Adrenal gland (tissue), 5 donors: ENCODE measurements at regions not wholly inside any gene's neighbourhood (a gene's known extent, or its start where the extent isn't known, plus 50 kb on each side); places are given as distances from the start of the nearest gene placed in this dataset.

Source experiments
- CTCF ChIP-seq, 6 experiments: fragments of 450-650 bp in 4 of 6; fragments of 200-600 bp in 2 of 6; sonication (generic) in 1 of 6; IDR thresholded peaks; 1 replicate in 5 of 6; 2 replicates in 1 of 6; pipeline versions ENCODE4 v1.5.1 to v1.8.0; 2016 to 2021; ENCODE audit warnings: antibody characterized with exemption in 6 of 6, mild to moderate bottlenecking in 2 of 6, moderate library complexity in 1 of 6
- POLR2A ChIP-seq, 2 donors: fragments of 450-650 bp; IDR thresholded peaks; one replicate each; pipeline ENCODE4 v1.6.1; 2017; ENCODE audit warnings: antibody characterized with exemption in 2 of 2, mild to moderate bottlenecking in 2 of 2, moderate library complexity in 1 of 2
- donor health status: DM: no; HTN: no; CAD: no.

DNA sequence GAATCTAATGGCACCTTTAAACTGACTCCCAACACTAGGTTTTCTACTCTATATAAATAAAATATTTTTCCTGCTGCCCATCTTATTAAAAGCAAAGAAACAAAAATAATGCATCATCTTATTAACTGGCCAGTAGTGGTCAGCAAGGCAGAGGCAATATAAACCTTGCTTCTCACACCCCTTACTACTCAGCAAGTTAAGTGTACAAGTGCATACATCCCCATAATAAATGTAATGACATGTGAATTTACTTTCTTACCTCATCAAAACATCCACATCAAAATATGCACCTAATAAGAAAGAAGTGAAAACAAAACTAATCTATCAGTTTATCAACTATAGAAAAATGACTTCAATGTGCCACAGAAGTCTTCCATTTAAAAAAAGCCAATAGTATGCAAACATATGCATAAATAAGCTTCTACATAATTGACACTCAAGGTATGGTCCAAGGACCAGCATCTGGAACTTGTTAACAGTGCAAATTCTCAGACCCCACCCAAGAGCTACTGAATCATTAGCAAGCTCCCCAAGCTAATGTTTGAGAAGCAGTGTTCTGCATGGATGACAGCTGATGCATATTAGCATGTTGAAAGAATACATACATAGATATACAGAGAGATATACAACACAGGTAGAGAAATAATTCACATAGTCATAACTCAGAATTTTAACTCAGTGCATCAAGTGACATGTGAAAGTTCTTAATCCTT, 182.7 kb downstream of the C7orf25 start:
- TF ChIP-seq CTCF (IDR thresholded peaks at IDR 0.05) (no peak), POLR2A (IDR thresholded peaks at IDR 0.05) (no peak)
